AG04450 (cell line): ENCODE measurements at regions not wholly inside any gene's neighbourhood (a gene's known extent, or its start where the extent isn't known, plus 50 kb on each side); places are given as distances from the start of the nearest gene placed in this dataset.

Source experiments
- CTCF ChIA-PET: fragments of 300-600, 350-600 bp; formaldehyde crosslinking; extraction: SDS; loops from one replicate; lab custom pipeline; 2022; ENCODE audit warnings: antibody characterized with exemption, inconsistent platforms; lab: Charles Lee
- POLR2A ChIA-PET: fragments of 350-600 bp; formaldehyde crosslinking; extraction: SDS; loops from one replicate; lab custom pipeline; 2021; ENCODE audit warnings: antibody characterized with exemption, inconsistent platforms; lab: Yijun Ruan, JAX
- DNase-seq: peaks from one replicate; pipeline ENCODE4 v3.0.0-alpha.2; 2011; ENCODE audit warnings: low read depth, low spot score
- H3K27ac ChIP-seq: one replicate; pipeline ENCODE4 v1.5.1; 2012; ENCODE audit warnings: low read depth, low read length, control low read depth
- H3K27me3 ChIP-seq: one replicate; pipeline ENCODE4 v1.6.0; 2012; ENCODE audit warnings: low read length; ENCODE audit not compliant: control insufficient read depth, insufficient read depth
- H3K4me3 ChIP-seq: 2 replicates; pipeline ENCODE4 v1.5.1; 2011; ENCODE audit warnings: mild to moderate bottlenecking, low read depth, low read length, control low read depth
- H3K9me3 ChIP-seq: 2 replicates; pipeline ENCODE4 v1.5.1; 2012; ENCODE audit warnings: low read length; ENCODE audit not compliant: control insufficient read depth, insufficient read depth
- TF ChIP-seq, protein P1 (sequence below): IDR thresholded peaks from 2 replicates; pipeline ENCODE4 v1.5.1; 2011; ENCODE audit warnings: low read depth, low read length, control low read depth, inconsistent platforms

DNA sequence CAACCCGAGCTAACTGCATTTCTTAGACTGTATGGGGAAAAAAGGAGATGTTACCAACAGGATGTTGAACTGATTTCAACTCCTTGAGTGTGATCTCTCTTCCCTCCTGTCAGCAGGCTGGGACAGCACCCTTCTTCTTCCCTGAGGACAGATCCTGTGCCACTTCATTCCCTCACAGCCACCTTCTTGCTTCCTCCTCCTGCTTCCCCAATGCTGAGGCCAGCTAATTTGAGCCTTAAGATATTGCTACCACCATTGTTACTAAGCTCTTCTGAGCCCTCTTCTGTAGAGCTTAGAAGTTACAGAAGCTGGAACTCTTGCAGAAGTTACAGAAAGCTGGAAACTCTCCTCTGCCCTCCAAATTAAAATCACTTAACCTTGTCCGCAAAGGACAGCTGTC is 88.8 kb downstream of the SPTSSA start:
- Histone ChIP-seq H3K9me3 (no peaks in the 10 kb centered on the region), H3K27me3 (peaks cover 6% of the 10 kb centered on the region), H3K27ac (no peak overlapping the region), H3K4me3 (no peak overlapping the region)
- CTCF ChIA-PET: no interaction called here
- TF ChIP-seq, protein P1, sequence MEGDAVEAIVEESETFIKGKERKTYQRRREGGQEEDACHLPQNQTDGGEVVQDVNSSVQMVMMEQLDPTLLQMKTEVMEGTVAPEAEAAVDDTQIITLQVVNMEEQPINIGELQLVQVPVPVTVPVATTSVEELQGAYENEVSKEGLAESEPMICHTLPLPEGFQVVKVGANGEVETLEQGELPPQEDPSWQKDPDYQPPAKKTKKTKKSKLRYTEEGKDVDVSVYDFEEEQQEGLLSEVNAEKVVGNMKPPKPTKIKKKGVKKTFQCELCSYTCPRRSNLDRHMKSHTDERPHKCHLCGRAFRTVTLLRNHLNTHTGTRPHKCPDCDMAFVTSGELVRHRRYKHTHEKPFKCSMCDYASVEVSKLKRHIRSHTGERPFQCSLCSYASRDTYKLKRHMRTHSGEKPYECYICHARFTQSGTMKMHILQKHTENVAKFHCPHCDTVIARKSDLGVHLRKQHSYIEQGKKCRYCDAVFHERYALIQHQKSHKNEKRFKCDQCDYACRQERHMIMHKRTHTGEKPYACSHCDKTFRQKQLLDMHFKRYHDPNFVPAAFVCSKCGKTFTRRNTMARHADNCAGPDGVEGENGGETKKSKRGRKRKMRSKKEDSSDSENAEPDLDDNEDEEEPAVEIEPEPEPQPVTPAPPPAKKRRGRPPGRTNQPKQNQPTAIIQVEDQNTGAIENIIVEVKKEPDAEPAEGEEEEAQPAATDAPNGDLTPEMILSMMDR: no peak
- POLR2A ChIA-PET: no interaction called here
- DNase-seq: no peak

DNA sequence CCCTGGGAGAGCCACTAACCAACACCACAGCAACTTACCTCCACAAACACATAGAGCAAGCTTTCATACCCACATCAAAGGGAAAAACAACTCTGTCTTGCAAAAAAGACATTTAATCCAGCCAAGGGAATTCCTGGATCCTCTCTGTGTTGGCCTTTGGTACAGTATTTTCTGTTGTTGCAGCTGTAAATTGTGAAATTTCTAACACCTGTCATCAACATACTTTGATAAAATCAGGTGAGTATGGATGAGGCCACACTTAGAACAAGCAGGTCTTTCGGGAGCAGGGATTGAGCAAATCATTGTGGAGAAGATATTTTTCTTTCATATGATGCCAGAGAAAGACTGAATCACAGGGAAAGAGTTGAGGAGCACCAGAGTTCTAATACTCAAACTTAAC is 89.3 kb downstream of the SPTSSA start:
- H3K27ac ChIP-seq: no peak overlapping the region
- TF ChIP-seq, protein P1: no peak
- H3K4me3 ChIP-seq: no peak overlapping the region
- H3K27me3 ChIP-seq: peaks cover 5% of the 10 kb centered on the region
- H3K9me3 ChIP-seq: no peaks in the 10 kb centered on the region
- ChIA-PET CTCF (no interaction called here), POLR2A (no interaction called here)
- DNase-seq: no peak

DNA sequence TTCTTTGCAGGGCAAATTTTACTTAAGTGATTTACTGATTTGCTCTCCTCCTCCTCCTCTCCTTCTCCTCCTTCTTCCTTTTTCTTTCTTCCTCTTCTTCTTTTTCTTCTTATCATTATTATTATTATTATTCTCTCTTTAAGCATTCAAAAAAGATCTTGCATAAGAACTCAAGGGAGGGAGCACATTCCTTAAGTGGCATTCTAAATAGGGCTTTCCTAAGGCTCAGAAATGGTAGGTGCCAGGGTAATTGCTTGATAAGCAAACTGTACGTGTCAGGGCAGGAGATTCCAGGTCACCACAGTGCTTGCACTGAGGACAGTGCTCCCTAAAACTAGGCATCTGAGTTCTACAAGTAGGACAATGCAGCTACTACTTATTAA is 92.4 kb downstream of the SPTSSA start:
- DNase-seq: no peak
- no peak overlapping the region for H3K27ac ChIP-seq
- peaks cover 2% of the 10 kb centered on the region for H3K27me3 ChIP-seq
- ChIA-PET CTCF (no interaction called here), POLR2A (no interaction called here)
- TF ChIP-seq, protein P1: no peak
- no peak overlapping the region for H3K4me3 ChIP-seq
- no peaks in the 10 kb centered on the region for H3K9me3 ChIP-seq

DNA sequence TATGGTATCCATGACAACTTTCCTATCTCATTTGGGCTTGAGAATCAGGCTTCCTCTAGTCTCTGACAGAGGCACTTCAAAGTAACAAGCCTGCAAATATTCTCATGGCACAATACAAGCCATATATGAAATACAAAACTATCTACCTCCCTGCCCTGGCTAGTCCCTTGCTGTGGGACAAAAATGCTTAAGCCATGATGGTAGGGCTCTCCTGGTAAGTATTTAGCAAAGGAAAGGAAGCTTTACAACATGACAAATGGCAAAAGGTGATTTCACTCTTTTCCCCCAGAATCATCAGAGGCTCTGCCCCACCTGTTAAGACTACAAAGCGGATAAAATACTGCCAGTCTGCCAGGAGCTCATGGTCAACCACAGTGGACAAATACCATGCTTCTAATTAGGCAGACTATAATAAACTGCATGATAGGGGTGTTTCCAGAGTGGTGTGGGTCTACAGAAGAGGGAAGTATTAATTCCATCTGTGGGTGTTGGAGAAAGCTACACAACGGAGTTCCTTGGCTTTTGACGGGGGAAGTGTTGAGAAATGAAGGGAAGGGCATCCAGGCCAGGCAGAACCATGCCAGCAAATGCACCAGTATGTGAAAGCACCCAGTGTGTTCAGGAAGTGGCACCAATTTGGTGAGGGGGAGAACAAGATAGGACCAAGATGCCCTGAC is 92.9 kb downstream of the SPTSSA start:
- TF ChIP-seq, protein P1: no peak
- H3K27me3 ChIP-seq: peaks cover 2% of the 10 kb centered on the region
- no peak overlapping the region for H3K4me3 ChIP-seq
- H3K27ac ChIP-seq: peak overlapping the region; percentile 21
- ChIA-PET CTCF (interaction anchor here (0.6 kb wide), 1 partner anchor 1328 kb away, joined by 4 read pairs; no protein-coding TSS in a partner anchor), POLR2A (no interaction called here)
- no peaks in the 10 kb centered on the region for H3K9me3 ChIP-seq
- no peak for DNase-seq

DNA sequence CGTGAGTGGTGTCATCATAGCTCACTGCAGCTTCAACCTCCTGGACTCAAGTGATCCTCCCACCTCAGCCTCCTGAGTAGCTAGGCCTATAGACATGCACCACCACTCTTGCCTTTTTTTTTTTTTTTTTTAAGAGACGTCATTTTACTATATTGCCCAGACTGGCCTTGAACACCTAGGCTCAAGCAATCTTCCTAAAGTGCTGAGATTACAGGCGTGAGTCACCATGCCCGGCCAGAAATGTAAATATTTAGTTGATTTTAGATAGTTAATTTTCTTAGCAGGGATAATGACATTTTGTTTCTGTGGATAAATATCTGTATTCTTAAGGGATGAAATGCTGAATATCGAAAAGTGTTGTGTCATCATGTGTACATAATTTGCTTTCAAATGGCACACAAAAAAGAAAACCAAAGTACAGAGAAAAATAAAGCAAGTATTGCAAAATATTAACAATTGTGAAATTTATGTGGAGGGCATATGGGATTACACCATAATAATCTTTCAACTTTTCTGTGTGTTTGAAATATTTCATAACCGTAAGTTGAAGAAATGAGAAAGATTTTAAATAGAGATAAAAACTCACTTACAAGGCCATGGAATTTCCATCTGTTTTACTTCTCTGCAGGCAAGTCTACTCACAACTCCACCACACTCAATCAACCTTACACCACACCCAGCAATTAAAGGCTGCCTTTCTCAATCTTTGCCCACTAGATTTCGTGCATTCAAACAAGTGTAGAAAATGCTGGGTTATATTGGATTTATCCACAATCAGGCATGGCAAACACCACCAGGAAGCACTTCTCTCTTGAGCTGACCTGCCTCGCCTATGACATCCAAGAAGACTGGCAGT is 93.7 kb downstream of the SPTSSA start:
- Histone ChIP-seq H3K4me3 (no peak overlapping the region), H3K27me3 (peaks cover 2% of the 10 kb centered on the region), H3K9me3 (no peaks in the 10 kb centered on the region), H3K27ac (peak overlapping the region; percentile 21)
- CTCF ChIA-PET: interaction anchor here (0.6 to 1.6 kb wide), 2 partner anchors 45 to 1328 kb away, joined by 4 to 5 read pairs; no protein-coding TSS in a partner anchor
- POLR2A ChIA-PET: interaction anchor here (0.7 kb wide), 1 partner anchor 92 kb away, joined by 5 read pairs; no protein-coding TSS in a partner anchor
- TF ChIP-seq, protein P1: no peak
- DNase-seq: no peak
